Endodermal cell (in vitro differentiated cells): ENCODE measurements at regions not wholly inside any gene's neighbourhood (a gene's known extent, or its start where the extent isn't known, plus 50 kb on each side); places are given as distances from the start of the nearest gene placed in this dataset.

Source experiments
- DNase-seq: peaks from one replicate; pipeline ENCODE4 v3.0.0-alpha.2; 2017
- H3K27ac ChIP-seq: 2 replicates; pipeline ENCODE4 v1.5.1; 2013; ENCODE audit warnings: mild to moderate bottlenecking, low read depth, low read length, moderate library complexity
- H3K27me3 ChIP-seq: 2 replicates; pipeline ENCODE4 v1.6.1; 2013; ENCODE audit warnings: mild to moderate bottlenecking, low read length, moderate library complexity; ENCODE audit not compliant: insufficient read depth, control insufficient read depth, poor library complexity, severe bottlenecking
- H3K36me3 ChIP-seq: 2 replicates; pipeline ENCODE4 v1.7.0; 2013; ENCODE audit warnings: mild to moderate bottlenecking, low read length, moderate library complexity; ENCODE audit not compliant: control insufficient read depth, insufficient read depth
- H3K4me1 ChIP-seq: one replicate; pipeline ENCODE4 v1.7.0; 2013; ENCODE audit warnings: low read length; ENCODE audit not compliant: control insufficient read depth, insufficient read depth
- H3K4me3 ChIP-seq: 2 replicates; pipeline ENCODE4 v1.5.1; 2013; ENCODE audit warnings: mild to moderate bottlenecking, low read length, moderate library complexity
- H3K9ac ChIP-seq: 2 replicates; pipeline ENCODE4 v1.6.1; 2013; ENCODE audit warnings: mild to moderate bottlenecking, low read length, moderate library complexity; ENCODE audit not compliant: poor library complexity, severe bottlenecking; ENCODE audit errors: extremely low read depth
- H3K9me3 ChIP-seq: 2 replicates; pipeline ENCODE4 v1.6.1; 2013; ENCODE audit warnings: mild to moderate bottlenecking, low read length, moderate library complexity; ENCODE audit not compliant: control insufficient read depth
- H3K27ac Mint-ChIP-seq: 2 replicates; pipeline ENCODE4 v1.8.0; 2020; ENCODE audit warnings: mixed read lengths
- H3K27me3 Mint-ChIP-seq: 2 replicates; pipeline ENCODE4 v1.8.0; 2021; ENCODE audit warnings: mild to moderate bottlenecking, mixed read lengths; ENCODE audit not compliant: insufficient read depth
- H3K36me3 Mint-ChIP-seq: 2 replicates; pipeline ENCODE4 v1.8.0; 2020; ENCODE audit warnings: low read depth, mixed read lengths
- H3K4me1 Mint-ChIP-seq: 2 replicates; pipeline ENCODE4 v1.8.0; 2020; ENCODE audit warnings: mixed read lengths
- H3K4me3 Mint-ChIP-seq: 2 replicates; pipeline ENCODE4 v1.8.0; 2020; ENCODE audit warnings: mild to moderate bottlenecking, moderate library complexity, mixed read lengths
- H3K9me3 Mint-ChIP-seq: 2 replicates; pipeline ENCODE4 v1.8.0; 2020; ENCODE audit warnings: mild to moderate bottlenecking, mixed read lengths
- CTCF ChIP-seq: fragments of 200-600 bp; sonication (generic); conservative IDR thresholded peaks from 2 replicates; pipeline ENCODE4 v1.5.0; 2021; ENCODE audit warnings: antibody characterized with exemption, mild to moderate bottlenecking
- WGBS, 2 experiments: methylation state at CpG; one replicate each; pipeline versions ENCODE4 v1.1.5 to v1.1.7; 2013; ENCODE audit warnings: missing lambda C conversion rate in 2 of 2, mixed read lengths in 1 of 2; ENCODE audit not compliant: insufficient coverage in 1 of 2, insufficient read length in 1 of 2; 5-methylcytosine and 5-hydroxymethylcytosine counted together

DNA sequence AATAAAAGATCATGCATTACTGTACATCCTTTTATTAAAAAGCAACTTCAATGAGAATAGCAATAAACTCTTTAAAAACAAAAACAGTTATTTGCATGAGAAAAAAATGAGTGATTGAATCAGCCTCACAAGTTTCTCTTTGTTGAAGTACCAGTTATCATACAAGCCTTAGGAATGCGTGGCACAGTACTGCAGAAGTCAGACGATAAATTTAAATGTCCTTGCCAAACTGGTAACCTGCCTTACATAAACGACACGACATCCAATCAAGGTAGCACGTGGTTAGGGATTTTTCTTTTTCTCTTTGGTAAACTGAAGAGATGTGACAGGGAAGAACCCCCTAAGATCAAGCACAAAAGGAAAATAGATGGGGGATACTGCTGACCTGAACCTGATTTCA, 251.0 kb downstream of the KLF12 start:
- Mint-ChIP-seq H3K4me3 (no peak overlapping the region), H3K9me3 (peaks cover under 1% of the 10 kb centered on the region), H3K27me3 (no peaks in the 10 kb centered on the region), H3K4me1 (peaks cover 21% of the 10 kb centered on the region), H3K27ac (no peak overlapping the region), H3K36me3 (peaks cover 4% of the 10 kb centered on the region)
- Histone ChIP-seq H3K27ac (no peak overlapping the region), H3K27me3 (no peaks in the 10 kb centered on the region), H3K36me3 (no peaks in the 10 kb centered on the region), H3K9ac (no peak overlapping the region), H3K4me3 (no peak overlapping the region), H3K9me3 (no peaks in the 10 kb centered on the region), H3K4me1 (peaks cover 3% of the 10 kb centered on the region)
- DNase-seq: no peak
- 84 to 100% methylated on average over 5 of the region's 5 CpGs for WGBS, 2 experiments
- TF ChIP-seq CTCF: no peak

DNA sequence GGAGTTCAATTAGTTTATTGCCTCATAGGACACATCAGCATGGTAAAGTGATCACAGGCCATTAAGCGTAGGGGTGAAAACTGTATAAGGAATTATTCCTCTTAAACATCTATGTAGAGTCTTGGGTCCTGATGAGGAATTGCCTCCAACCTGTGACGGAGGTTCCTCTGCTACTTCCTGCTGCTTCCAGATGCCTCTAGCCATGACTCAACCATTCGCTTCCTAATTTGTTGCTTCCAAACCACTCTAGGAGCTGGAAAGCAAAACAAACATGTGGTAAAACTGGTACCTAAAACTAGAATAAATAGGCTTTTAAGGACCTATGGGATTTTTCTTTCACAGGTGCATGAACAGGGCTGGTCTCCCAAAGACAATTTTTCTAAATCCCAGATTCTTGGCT, 253.8 kb downstream of the KLF12 start:
- Histone ChIP-seq H3K36me3 (no peaks in the 10 kb centered on the region), H3K27ac (no peak overlapping the region), H3K9me3 (peaks cover 8% of the 10 kb centered on the region), H3K4me1 (peaks cover 3% of the 10 kb centered on the region), H3K4me3 (no peak overlapping the region), H3K27me3 (no peaks in the 10 kb centered on the region), H3K9ac (no peak overlapping the region)
- peaks cover 9% of the 10 kb centered on the region for H3K9me3 Mint-ChIP-seq
- WGBS, 2 experiments: 90 to 100% methylated on average over 3 of the region's 3 CpGs
- TF ChIP-seq CTCF: no peak
- H3K4me1 Mint-ChIP-seq: peaks cover 23% of the 10 kb centered on the region
- H3K27ac Mint-ChIP-seq: no peak overlapping the region
- no peak for DNase-seq
- H3K36me3 Mint-ChIP-seq: peaks cover 4% of the 10 kb centered on the region
- no peak overlapping the region for H3K4me3 Mint-ChIP-seq
- H3K27me3 Mint-ChIP-seq: no peaks in the 10 kb centered on the region

GRCh38 chr13:73879346-73880015, 254.7 kb downstream of the KLF12 start:
- Histone ChIP-seq H3K27me3 (no peaks in the 10 kb centered on the region), H3K4me1 (peaks cover 3% of the 10 kb centered on the region), H3K27ac (no peak overlapping the region), H3K9me3 (peaks cover 8% of the 10 kb centered on the region), H3K36me3 (no peaks in the 10 kb centered on the region), H3K4me3 (no peak overlapping the region), H3K9ac (no peak overlapping the region)
- DNase-seq: no peak
- Mint-ChIP-seq H3K27me3 (no peaks in the 10 kb centered on the region), H3K27ac (no peak overlapping the region), H3K4me1 (peaks cover 23% of the 10 kb centered on the region), H3K36me3 (peaks cover 4% of the 10 kb centered on the region), H3K9me3 (peaks cover 9% of the 10 kb centered on the region), H3K4me3 (no peak overlapping the region)
- WGBS, 2 experiments: 85% methylated on average over 2 to 3 of the region's 4 CpGs
- no peak for TF ChIP-seq CTCF
